K562 (cell line): ENCODE measurements at regions not wholly inside any gene's neighbourhood (a gene's known extent, or its start where the extent isn't known, plus 50 kb on each side); places are given as distances from the start of the nearest gene placed in this dataset.

Source experiments
- ATAC-seq: fragments of 200-7000 bp; cut with Tn5 transposase; 3 replicates; pipeline ENCODE4 v1.9.1; 2020; ENCODE audit warnings: moderate library complexity
- BruUV-seq: library from RNA; stranded (reverse); fragments of 400-500 nt; replicated peaks from 2 replicates; lab custom pipeline; 2021; lab: Mats Ljungman, UMichigan
- CTCF ChIA-PET: fragments of 300-600 bp; formaldehyde crosslinking; extraction: SDS; loops from one replicate; lab custom pipeline; 2021; ENCODE audit warnings: low intra/inter-chr PET ratio; lab: Yijun Ruan, JAX
- POLR2A ChIA-PET: fragments of 300-600, 350-650 bp; sonication (Branson Sonifier 250); formaldehyde crosslinking; extraction: SDS; loops from one replicate; lab custom pipeline; 2021; ENCODE audit warnings: antibody characterized with exemption, inconsistent platforms; lab: Yijun Ruan, JAX
- DNase-seq, 4 experiments: peaks; one replicate each; pipeline versions ENCODE4 v3.0.0 to v3.0.0-alpha.2; 2011 to 2018; ENCODE audit warnings: low spot score in 3 of 4, mixed read lengths in 3 of 4; ENCODE audit errors: extremely low read depth in 1 of 4
- FAIRE-seq: peaks from 2 replicates; lab custom pipeline; 2011; peaks lifted over from hg19 to GRCh38; lab: Jason Lieb, UNC
- H2AFZ ChIP-seq: 2 replicates; pipeline ENCODE4 v1.6.0; 2011; ENCODE audit warnings: low read depth, low read length, control low read depth, inconsistent platforms
- H3K27ac ChIP-seq: fragments of 200-600 bp; 3 replicates; pipeline ENCODE4 v1.8.0; 2011; ENCODE audit warnings: low read depth, mild to moderate bottlenecking, control low read depth, inconsistent platforms, low read length, moderate library complexity, mixed read lengths; ENCODE audit errors: extremely low read depth
- H3K27me3 ChIP-seq, 2 experiments: fragments of 300-600 bp in 1 of 2; 2 replicates in 1 of 2; 3 replicates in 1 of 2; pipeline versions ENCODE4 v1.6.0 to v1.8.0; 2011; ENCODE audit warnings: inconsistent platforms in 2 of 2, low read length in 2 of 2, mild to moderate bottlenecking in 1 of 2, mixed read lengths in 1 of 2, moderate library complexity in 1 of 2; ENCODE audit not compliant: control insufficient read depth in 2 of 2, insufficient read depth in 2 of 2
- H3K36me3 ChIP-seq: fragments of 300-600 bp; 3 replicates; pipeline ENCODE4 v1.8.0; 2011; ENCODE audit warnings: mild to moderate bottlenecking, low read length, inconsistent platforms; ENCODE audit not compliant: control insufficient read depth, insufficient read depth
- H3K4me1 ChIP-seq, 2 experiments: fragments of 200-600 bp in 1 of 2; replicated peaks in 1 of 2; 2 replicates in 1 of 2; 3 replicates in 1 of 2; pipeline versions ENCODE4 v1.5.1 to v1.8.0; 2011; ENCODE audit warnings: inconsistent platforms in 2 of 2, low read length in 2 of 2, mild to moderate bottlenecking in 1 of 2, mixed read lengths in 1 of 2, moderate library complexity in 1 of 2; ENCODE audit not compliant: control insufficient read depth in 2 of 2, insufficient read depth in 2 of 2
- H3K4me2 ChIP-seq: 2 replicates; pipeline ENCODE4 v1.6.1; 2011; ENCODE audit warnings: low read length, control low read depth, inconsistent platforms, mixed read lengths; ENCODE audit not compliant: insufficient read depth
- H3K4me3 ChIP-seq: fragments of 200-600 bp; sonication (generic), shearing (Covaris generic); 2 replicates; pipeline ENCODE4 v1.5.1; 2016; ENCODE audit warnings: control low read depth, inconsistent platforms
- H3K79me2 ChIP-seq: fragments of 200-600 bp; 3 replicates; pipeline ENCODE4 v1.8.0; 2011; ENCODE audit warnings: low read length, inconsistent platforms; ENCODE audit not compliant: control insufficient read depth, insufficient read depth
- H3K9ac ChIP-seq, 2 experiments: 2 replicates each; pipeline versions ENCODE4 v1.6.0 to v1.6.1; 2011; ENCODE audit warnings: low read depth in 2 of 2, low read length in 2 of 2, control low read depth in 1 of 2, inconsistent platforms in 1 of 2, mild to moderate bottlenecking in 1 of 2, mixed read lengths in 1 of 2; ENCODE audit not compliant: insufficient read depth in 1 of 2
- H3K9me1 ChIP-seq: one replicate; pipeline ENCODE4 v1.6.0; 2011; ENCODE audit warnings: inconsistent platforms, mild to moderate bottlenecking, low read length, moderate library complexity; ENCODE audit not compliant: control insufficient read depth, insufficient read depth
- H3K9me3 ChIP-seq: replicated peaks from 2 replicates; pipeline ENCODE4 v1.5.1; 2011; ENCODE audit warnings: low read depth, low read length, inconsistent platforms; ENCODE audit not compliant: control insufficient read depth, insufficient read depth
- H4K20me1 ChIP-seq: replicated peaks from 2 replicates; pipeline ENCODE4 v1.6.1; 2011; ENCODE audit warnings: low read length, inconsistent platforms, mixed read lengths; ENCODE audit not compliant: control insufficient read depth, insufficient read depth
- ETV5 ChIP-seq: sonication (generic); formaldehyde crosslinking; IDR thresholded peaks from 2 replicates; pipeline ENCODE4 v1.4.0; 2020; ENCODE audit warnings: low read depth, mild to moderate bottlenecking, missing genetic modification reagents
- ZNF24 ChIP-seq: fragments of 450-650 bp; IDR thresholded peaks from 2 replicates; pipeline ENCODE4 v1.6.1; 2016
- WGBS: fragments of 100-300 bp; shearing (Covaris generic); methylation state at CpG from one replicate; pipeline ENCODE4 v1.1.6; 2016; ENCODE audit warnings: low coverage, mixed read lengths; ENCODE audit not compliant: insufficient coverage; ENCODE audit errors: missing lambda C conversion rate; 5-methylcytosine and 5-hydroxymethylcytosine counted together
- in situ Hi-C: fragments of 300-500 bp; cut with MboI; formaldehyde crosslinking; loops from 4 replicates; pipeline ENCODE4 v1.15.0; 2018; ENCODE audit warnings: inconsistent platforms, mixed read lengths
- intact Hi-C: fragments of 100-400 bp; cut with micrococcal nuclease; formaldehyde crosslinking; loops from 2 replicates; pipeline ENCODE4 v1.14.2; 2022
- TF ChIP-seq, protein P1 (sequence below): fragments of 450-650 bp; IDR thresholded peaks from 2 replicates; pipeline ENCODE4 v1.7.1; 2018; ENCODE audit warnings: mild to moderate bottlenecking, low read depth; ENCODE audit not compliant: partially characterized antibody

- no TSS peak for BruUV-seq
- 2% methylated on average over 4 of the region's 4 CpGs for WGBS
- CTCF ChIA-PET = no interaction called here
Measured at GRCh38 chr1:88466011-88466410, 218.1 kb upstream of the PKN2 start.

More at GRCh38 chr1:88466011-88466410, 218.1 kb upstream of the PKN2 start:
- DNase-seq = no peak
- H3K4me2 ChIP-seq = no peak overlapping the region
- intact Hi-C loops = no loop called here
- H2AFZ ChIP-seq = no peak overlapping the region
- no peaks in the 10 kb centered on the region for H3K9me1 ChIP-seq
- H3K27ac ChIP-seq = no peak overlapping the region
- in situ Hi-C loops = no loop called here
- ATAC-seq = no peak
- FAIRE-seq = no peak
- POLR2A ChIA-PET = no interaction called here
- no peak overlapping the region for H3K4me3 ChIP-seq
- H3K79me2 ChIP-seq = no peaks in the 10 kb centered on the region
- TF ChIP-seq ZNF24 = no peak
- no peak for TF ChIP-seq ETV5 (CRISPR knock-in tag)
- TF ChIP-seq, protein P1, sequence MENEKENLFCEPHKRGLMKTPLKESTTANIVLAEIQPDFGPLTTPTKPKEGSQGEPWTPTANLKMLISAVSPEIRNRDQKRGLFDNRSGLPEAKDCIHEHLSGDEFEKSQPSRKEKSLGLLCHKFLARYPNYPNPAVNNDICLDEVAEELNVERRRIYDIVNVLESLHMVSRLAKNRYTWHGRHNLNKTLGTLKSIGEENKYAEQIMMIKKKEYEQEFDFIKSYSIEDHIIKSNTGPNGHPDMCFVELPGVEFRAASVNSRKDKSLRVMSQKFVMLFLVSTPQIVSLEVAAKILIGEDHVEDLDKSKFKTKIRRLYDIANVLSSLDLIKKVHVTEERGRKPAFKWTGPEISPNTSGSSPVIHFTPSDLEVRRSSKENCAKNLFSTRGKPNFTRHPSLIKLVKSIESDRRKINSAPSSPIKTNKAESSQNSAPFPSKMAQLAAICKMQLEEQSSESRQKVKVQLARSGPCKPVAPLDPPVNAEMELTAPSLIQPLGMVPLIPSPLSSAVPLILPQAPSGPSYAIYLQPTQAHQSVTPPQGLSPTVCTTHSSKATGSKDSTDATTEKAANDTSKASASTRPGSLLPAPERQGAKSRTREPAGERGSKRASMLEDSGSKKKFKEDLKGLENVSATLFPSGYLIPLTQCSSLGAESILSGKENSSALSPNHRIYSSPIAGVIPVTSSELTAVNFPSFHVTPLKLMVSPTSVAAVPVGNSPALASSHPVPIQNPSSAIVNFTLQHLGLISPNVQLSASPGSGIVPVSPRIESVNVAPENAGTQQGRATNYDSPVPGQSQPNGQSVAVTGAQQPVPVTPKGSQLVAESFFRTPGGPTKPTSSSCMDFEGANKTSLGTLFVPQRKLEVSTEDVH = no peak
- TF ChIP-seq, all 486 proteins: peak for 0
- Histone ChIP-seq H3K4me1 (peaks cover 0 to 12% of the 10 kb centered on the region in 2 experiments; a peak in 1 of 5 replicates), H3K9ac (no peak overlapping the region), H3K36me3 (no peaks in the 10 kb centered on the region), H3K9me3 (no peaks in the 10 kb centered on the region), H4K20me1 (no peaks in the 10 kb centered on the region), H3K27me3 (peaks cover 0 to 8% of the 10 kb centered on the region in 2 experiments; a peak in 2 of 5 replicates)
